ENCODE measurements at regions not wholly inside any gene's neighbourhood (a gene's known extent, or its start where the extent isn't known, plus 50 kb on each side); places are given as distances from the start of the nearest gene placed in this dataset.

GRCh38 chr12:77531912-77532311 lies 298.8 kb upstream of the NAV3 start:
- intact Hi-C loops (cut with DNase I): no loop called here
- no peak for ATAC-seq

DNA sequence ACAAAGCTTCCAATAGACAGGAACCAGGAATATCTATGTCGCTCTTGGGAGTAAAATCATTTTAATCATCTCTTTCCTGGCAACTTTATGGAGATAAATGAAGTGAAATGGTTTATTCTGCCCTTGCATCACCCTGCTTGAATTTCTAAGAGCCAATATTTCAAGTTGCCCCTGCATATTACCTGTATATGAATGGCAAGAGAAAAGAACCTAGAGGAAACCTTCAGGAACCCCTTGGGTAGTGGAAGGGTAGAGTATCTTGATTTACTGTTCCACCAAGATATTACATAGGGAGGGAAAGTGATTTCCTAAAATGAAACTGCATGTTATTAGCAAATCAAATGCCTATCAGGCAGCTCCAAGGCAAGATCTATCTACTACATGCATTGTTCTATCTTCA lies 308.4 kb upstream of the NAV3 start:
- intact Hi-C loops (cut with DNase I): no loop called here
- DNase-seq (no peak), ATAC-seq (no peak)

More at GRCh38 chr12:77531912-77532311, 298.8 kb upstream of the NAV3 start:
- DNase-seq: no peak

GRCh38 chr12:77521508-77522115 lies 309.1 kb upstream of the NAV3 start:
- no peak for ATAC-seq
- no peak for DNase-seq
- intact Hi-C loops (cut with DNase I): no loop called here

- intact Hi-C loops (cut with DNase I): no loop called here
- DNase-seq (no peak), ATAC-seq (no peak)
These were observed 316.2 kb upstream of the NAV3 start for GRCh38 chr12:77514511-77514910.

GRCh38 chr12:77510985-77511384 lies 319.7 kb upstream of the NAV3 start:
- DNase-seq (no peak), ATAC-seq (no peak)
- intact Hi-C loops (cut with DNase I): no loop called here

GRCh38 chr12:77504466-77504865 lies 326.2 kb upstream of the NAV3 start:
- DNase-seq: no peak
- no peak for ATAC-seq
- intact Hi-C loops (cut with DNase I): no loop called here

DNA sequence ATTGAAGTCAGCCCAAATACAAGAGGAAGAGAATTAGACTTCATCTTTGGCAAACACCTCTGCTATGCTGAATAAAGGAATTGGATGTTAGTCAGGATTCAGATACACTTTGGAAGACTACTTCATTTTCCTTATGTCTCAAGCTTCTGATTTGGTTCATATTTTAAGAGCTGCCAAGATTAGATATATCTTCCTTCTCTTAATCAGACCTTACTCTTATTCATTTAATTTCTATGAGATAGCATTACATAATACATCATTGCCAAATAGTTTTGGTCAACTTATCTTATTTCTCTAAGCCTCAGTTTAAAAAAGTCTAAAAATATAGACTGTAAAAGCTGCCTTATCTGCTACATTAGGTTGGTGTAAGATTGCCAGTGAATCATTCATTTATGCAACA lies 330.6 kb upstream of the NAV3 start:
- DNase-seq (no peak), ATAC-seq (peak; percentile 8 to 81)
- intact Hi-C loops (cut with DNase I): no loop called here

GRCh38 chr12:77497647-77498046 lies 333.0 kb upstream of the NAV3 start:
- intact Hi-C loops (cut with DNase I): no loop called here
- DNase-seq (no peak), ATAC-seq (no peak)

GRCh38 chr12:77496714-77497113 lies 334.0 kb upstream of the NAV3 start:
- no peak for ATAC-seq
- DNase-seq: no peak
- intact Hi-C loops (cut with DNase I): no loop called here

GRCh38 chr12:77494296-77494695 lies 336.4 kb upstream of the NAV3 start:
- DNase-seq (no peak), ATAC-seq (no peak)
- intact Hi-C loops (cut with DNase I): no loop called here

- DNase-seq (no peak), ATAC-seq (peak; percentile 19 to 63)
- intact Hi-C loops (cut with DNase I): no loop called here
These were observed 337.2 kb upstream of the NAV3 start for GRCh38 chr12:77493302-77494168.

DNA sequence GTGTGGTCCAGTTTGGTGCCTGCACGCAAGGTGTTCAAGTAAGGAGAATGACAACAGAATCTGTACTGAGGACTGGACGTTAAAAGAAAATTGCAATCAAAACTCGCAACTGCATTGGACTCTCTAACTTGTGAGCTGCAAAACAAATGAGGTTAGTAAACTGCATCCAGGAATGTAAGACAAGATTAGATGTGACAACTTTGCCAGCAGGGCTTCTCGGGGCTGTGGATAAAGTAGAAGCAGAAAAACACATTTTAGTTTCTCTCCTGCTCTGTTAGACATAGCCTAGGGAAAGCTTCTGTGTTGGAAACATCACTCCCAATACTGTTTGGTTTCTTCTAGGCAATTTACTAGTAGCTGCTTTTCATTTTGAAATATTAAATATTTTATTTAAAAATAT lies 338.2 kb upstream of the NAV3 start:
- intact Hi-C loops (cut with DNase I): no loop called here
- no peak for ATAC-seq

DNA sequence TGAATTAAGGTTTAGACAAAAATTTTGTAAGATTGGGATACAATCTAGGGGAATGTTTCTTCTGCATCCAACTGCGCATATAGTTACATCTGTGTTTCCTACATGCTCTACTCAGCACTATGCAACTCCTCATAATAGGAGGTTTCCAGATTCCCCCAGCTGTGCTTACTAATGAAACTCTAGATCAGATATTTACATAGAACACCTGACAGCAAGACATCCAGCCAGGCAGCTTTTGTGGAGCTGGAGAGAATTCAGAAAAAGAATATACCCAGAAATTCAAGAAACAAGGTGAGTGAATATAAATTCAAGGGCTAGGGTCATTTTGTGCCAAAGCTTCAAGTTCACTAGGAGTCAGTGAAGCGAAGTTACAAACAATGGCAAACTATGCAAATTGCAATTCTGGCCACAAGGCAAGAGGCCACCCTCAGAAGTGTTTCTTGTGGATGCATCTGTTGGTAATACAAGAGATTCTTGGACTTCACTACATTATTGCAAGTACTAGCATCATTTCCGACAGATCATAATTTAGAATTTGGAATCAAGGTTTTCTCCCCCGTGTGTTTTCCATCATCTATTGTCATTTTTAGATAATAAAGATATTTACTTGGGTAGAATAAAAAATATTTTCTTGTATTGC lies 341.2 kb upstream of the NAV3 start:
- DNase-seq (no peak), ATAC-seq (no peak)
- intact Hi-C loops (cut with DNase I): no loop called here

More for the DNA sequence above, 338.2 kb upstream of the NAV3 start:
- no peak for DNase-seq

DNA sequence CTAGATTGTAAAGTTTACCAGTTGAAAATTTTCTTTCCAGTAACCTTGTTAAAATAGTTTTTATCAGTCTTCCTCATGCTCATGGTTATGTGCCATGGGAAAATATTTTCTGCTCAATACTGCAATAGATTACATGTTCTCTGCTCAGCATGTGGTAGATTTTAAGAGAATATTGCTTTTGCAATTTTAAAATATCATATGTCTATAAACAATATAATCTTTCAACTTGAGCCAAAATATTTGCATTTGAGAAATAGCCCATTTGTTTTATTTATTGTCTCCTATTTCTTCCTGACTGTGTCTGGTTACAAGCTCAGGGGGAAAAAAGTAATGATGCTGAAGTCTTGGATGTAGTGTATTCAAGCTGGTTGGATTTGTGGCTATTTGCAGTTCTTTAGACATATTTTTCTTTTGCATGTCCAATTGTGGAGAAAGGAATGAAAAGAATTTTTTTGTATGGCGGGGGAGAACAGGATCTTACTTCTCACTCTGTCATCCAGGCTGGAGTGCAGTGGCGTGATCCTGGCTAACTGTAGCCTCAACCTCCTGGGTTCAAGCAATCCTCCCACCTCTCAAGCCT lies 342.6 kb upstream of the NAV3 start:
- ATAC-seq (no peak), DNase-seq (no peak)
- intact Hi-C loops (cut with DNase I): no loop called here

GRCh38 chr12:77486872-77487271 lies 343.8 kb upstream of the NAV3 start:
- no peak for ATAC-seq
- no peak for DNase-seq
- intact Hi-C loops (cut with DNase I): no loop called here

GRCh38 chr12:77485961-77486854 lies 344.5 kb upstream of the NAV3 start:
- intact Hi-C loops (cut with DNase I): no loop called here
- ATAC-seq (no peak), DNase-seq (no peak)

- ATAC-seq (no peak), DNase-seq (no peak)
- intact Hi-C loops (cut with DNase I): no loop called here
These were observed 349.0 kb upstream of the NAV3 start for GRCh38 chr12:77481687-77482086.

- ATAC-seq (no peak), DNase-seq (no peak)
- intact Hi-C loops (cut with DNase I): no loop called here
These were observed 352.7 kb upstream of the NAV3 start for GRCh38 chr12:77477907-77478533.

DNA sequence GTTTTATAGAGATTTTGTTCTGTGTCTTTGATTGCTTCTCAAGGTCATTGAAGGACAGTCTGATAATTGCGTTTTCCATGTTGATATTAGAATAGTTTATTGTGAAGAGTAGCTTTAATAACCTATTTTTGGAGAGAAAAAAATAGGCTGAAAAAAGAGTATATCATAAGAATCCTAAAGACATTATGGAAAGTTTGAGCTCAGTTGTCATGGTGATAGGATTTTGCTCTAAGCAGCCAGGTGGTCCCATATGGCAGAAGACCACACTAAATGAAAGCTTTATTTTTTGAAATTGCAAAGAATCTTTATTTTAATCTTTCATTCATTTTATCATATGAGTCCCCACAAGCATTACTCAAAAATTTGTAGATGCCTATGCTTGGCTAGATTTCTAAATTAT lies 358.9 kb upstream of the NAV3 start:
- DNase-seq: no peak
- ATAC-seq: no peak
- intact Hi-C loops (cut with DNase I): no loop called here

Measured in left cardiac atrium (tissue), 4 donors.